ENCODE measurements at regions not wholly inside any gene's neighbourhood (a gene's known extent, or its start where the extent isn't known, plus 50 kb on each side); places are given as distances from the start of the nearest gene placed in this dataset.

- DNase-seq = no peak
Observed at GRCh38 chr11:33520112-33520511, 180.5 kb downstream of the C11orf91 start.

- DNase-seq = no peak
Observed at GRCh38 chr11:33515347-33515746, 185.3 kb downstream of the C11orf91 start.

GRCh38 chr11:33514079-33514925 lies 186.3 kb downstream of the C11orf91 start:
- DNase-seq = no peak

- no peak for DNase-seq
Observed at GRCh38 chr11:33509632-33510031, 191.0 kb downstream of the C11orf91 start.

- no peak for DNase-seq
Observed at GRCh38 chr11:33507967-33508366, 192.7 kb downstream of the C11orf91 start.

- DNase-seq = no peak
Observed at GRCh38 chr11:33507356-33507755, 193.3 kb downstream of the C11orf91 start.

GRCh38 chr11:33505093-33505492 lies 195.5 kb downstream of the C11orf91 start:
- no peak for DNase-seq

GRCh38 chr11:33500861-33501479 lies 199.7 kb downstream of the C11orf91 start:
- DNase-seq = no peak

GRCh38 chr11:33500332-33500731 lies 200.3 kb downstream of the C11orf91 start:
- no peak for DNase-seq

- no peak for DNase-seq
Observed at GRCh38 chr11:33492596-33492995, 208.0 kb downstream of the C11orf91 start.

- no peak for DNase-seq
Observed at GRCh38 chr11:33490842-33491370, 209.7 kb downstream of the C11orf91 start.

- DNase-seq = no peak
Observed at GRCh38 chr11:33488971-33489370, 211.7 kb downstream of the C11orf91 start.

- no peak for DNase-seq
Observed at GRCh38 chr11:33480626-33481025, 220.0 kb downstream of the C11orf91 start.

- DNase-seq = no peak
Observed at GRCh38 chr11:33479231-33479630, 221.4 kb downstream of the C11orf91 start.

GRCh38 chr11:33478111-33478573 lies 221.0 kb downstream of the HIPK3 start:
- no peak for DNase-seq

GRCh38 chr11:33476945-33477606 lies 219.9 kb downstream of the HIPK3 start:
- DNase-seq = no peak

GRCh38 chr11:33475993-33476392 lies 218.8 kb downstream of the HIPK3 start:
- DNase-seq = no peak

- no peak for DNase-seq
Observed at GRCh38 chr11:33474866-33475265, 217.7 kb downstream of the HIPK3 start.

- no peak for DNase-seq
Observed at GRCh38 chr11:33471541-33471940, 214.4 kb downstream of the HIPK3 start.

GRCh38 chr11:33467966-33468365 lies 210.8 kb downstream of the HIPK3 start:
- no peak for DNase-seq

GRCh38 chr11:33463059-33463458 lies 205.9 kb downstream of the HIPK3 start:
- DNase-seq = no peak

- DNase-seq = no peak
Observed at GRCh38 chr11:33461369-33462125, 204.4 kb downstream of the HIPK3 start.

GRCh38 chr11:33457948-33458347 lies 200.8 kb downstream of the HIPK3 start:
- no peak for DNase-seq

Measured in CD4-positive, alpha-beta T cell treated with Interleukin-10 for 1 hour (primary cell).